CD14-positive monocyte (primary cell): ENCODE measurements at regions not wholly inside any gene's neighbourhood (a gene's known extent, or its start where the extent isn't known, plus 50 kb on each side); places are given as distances from the start of the nearest gene placed in this dataset.

Experiments used
- DNase-seq, 3 donors: peaks; one replicate each; pipeline ENCODE4 v3.0.0-alpha.2; 2011 to 2022
- H2AFZ ChIP-seq: 2 replicates; pipeline ENCODE4 v1.6.0; 2012; ENCODE audit warnings: mild to moderate bottlenecking, low read depth, low read length, inconsistent platforms; ENCODE audit not compliant: insufficient read depth, poor library complexity, severe bottlenecking
- H3K27ac ChIP-seq, 2 donors: 1 replicate in 1 of 2; 2 replicates in 1 of 2; pipeline ENCODE4 v1.5.1; 2012 to 2013; ENCODE audit warnings: low read length in 2 of 2, control low read depth in 1 of 2, inconsistent platforms in 1 of 2, low read depth in 1 of 2, mild to moderate bottlenecking in 1 of 2
- H3K27me3 ChIP-seq, 2 donors: one replicate each; pipeline versions ENCODE4 v1.6.0 to v1.6.1; 2011 to 2013; ENCODE audit warnings: low read length in 2 of 2; ENCODE audit not compliant: control insufficient read depth in 2 of 2, insufficient read depth in 2 of 2
- H3K36me3 ChIP-seq, 2 donors: replicated peaks in 1 of 2; 1 replicate in 1 of 2; 2 replicates in 1 of 2; pipeline versions ENCODE4 v1.5.1 to v1.6.1; 2012 to 2013; ENCODE audit warnings: low read length in 2 of 2, control low read depth in 1 of 2, inconsistent platforms in 1 of 2, mild to moderate bottlenecking in 1 of 2; ENCODE audit not compliant: insufficient read depth in 2 of 2, control insufficient read depth in 1 of 2
- H3K4me1 ChIP-seq, 2 donors: 1 replicate in 1 of 2; 2 replicates in 1 of 2; pipeline versions ENCODE4 v1.5.1 to v1.6.1; 2012 to 2013; ENCODE audit warnings: low read length in 2 of 2, control low read depth in 1 of 2, inconsistent platforms in 1 of 2, mild to moderate bottlenecking in 1 of 2, moderate library complexity in 1 of 2; ENCODE audit not compliant: insufficient read depth in 2 of 2, control insufficient read depth in 1 of 2
- H3K4me2 ChIP-seq: replicated peaks from 2 replicates; pipeline ENCODE3; 2012; ENCODE audit warnings: low read length, moderate library complexity, mild to moderate bottlenecking; ENCODE audit not compliant: poor library complexity, severe bottlenecking; ENCODE audit errors: extremely low read depth
- H3K4me3 ChIP-seq, 3 experiments: fragments of 200-600 bp in 1 of 3; sonication (generic) in 1 of 3; replicated peaks in 1 of 3; 1 replicate in 2 of 3; 2 replicates in 1 of 3; pipeline ENCODE4 v1.5.1; 2011 to 2013; ENCODE audit warnings: low read length in 3 of 3, mild to moderate bottlenecking in 3 of 3, control low read depth in 2 of 3, low read depth in 2 of 3, inconsistent platforms in 1 of 3, moderate library complexity in 1 of 3
- H3K79me2 ChIP-seq: 2 replicates; pipeline ENCODE4 v1.6.0; 2012; ENCODE audit warnings: mild to moderate bottlenecking, control low read depth, inconsistent platforms, low read length, moderate library complexity; ENCODE audit not compliant: insufficient read depth
- H3K9ac ChIP-seq: 2 replicates; pipeline ENCODE4 v1.6.0; 2017; ENCODE audit warnings: low read length, mild to moderate bottlenecking; ENCODE audit not compliant: insufficient read depth, poor library complexity, severe bottlenecking
- H3K9me3 ChIP-seq, 2 donors: replicated peaks in 1 of 2; 1 replicate in 1 of 2; 2 replicates in 1 of 2; pipeline versions ENCODE4 v1.5.1 to v1.6.1; 2012 to 2013; ENCODE audit warnings: low read length in 2 of 2, control low read depth in 1 of 2; ENCODE audit not compliant: control insufficient read depth in 1 of 2, insufficient read depth in 1 of 2
- H4K20me1 ChIP-seq: 2 replicates; pipeline ENCODE4 v1.6.0; 2012; ENCODE audit warnings: mild to moderate bottlenecking, low read length, control low read depth, moderate library complexity; ENCODE audit not compliant: insufficient read depth
- H3K27ac Mint-ChIP-seq, 7 donors: one replicate each; pipeline ENCODE4 v1.8.0; 2020; ENCODE audit warnings: mild to moderate bottlenecking in 7 of 7, mixed read lengths in 7 of 7, moderate library complexity in 6 of 7, inconsistent platforms in 2 of 7
- H3K27me3 Mint-ChIP-seq, 3 donors: one replicate each; pipeline ENCODE4 v1.8.0; 2021 to 2022; ENCODE audit warnings: low read depth in 3 of 3, mild to moderate bottlenecking in 3 of 3, mixed read lengths in 3 of 3, moderate library complexity in 3 of 3, inconsistent platforms in 1 of 3
- H3K36me3 Mint-ChIP-seq, 2 donors: one replicate each; pipeline ENCODE4 v1.8.0; 2020; ENCODE audit warnings: mixed read lengths in 2 of 2, inconsistent platforms in 1 of 2, mild to moderate bottlenecking in 1 of 2
- H3K4me1 Mint-ChIP-seq: one replicate; pipeline ENCODE4 v1.8.0; 2020; ENCODE audit warnings: mild to moderate bottlenecking, mixed read lengths
- H3K4me3 Mint-ChIP-seq, 2 donors: one replicate each; pipeline ENCODE4 v1.8.0; 2020; ENCODE audit warnings: mild to moderate bottlenecking in 2 of 2, mixed read lengths in 2 of 2, moderate library complexity in 1 of 2
- H3K9me3 Mint-ChIP-seq, 7 donors: one replicate each; pipeline ENCODE4 v1.8.0; 2020 to 2022; ENCODE audit warnings: mixed read lengths in 7 of 7, mild to moderate bottlenecking in 6 of 7, moderate library complexity in 6 of 7, inconsistent platforms in 2 of 7
- CTCF ChIP-seq: fragments of 200-600 bp; IDR thresholded peaks from one replicate; pipeline ENCODE4 v1.8.0; 2022; ENCODE audit warnings: antibody characterized with exemption, mild to moderate bottlenecking
- WGBS: methylation state at CpG from one replicate; pipeline ENCODE4 v1.1.5; 2013; ENCODE audit warnings: missing lambda C conversion rate; ENCODE audit not compliant: insufficient coverage; 5-methylcytosine and 5-hydroxymethylcytosine counted together
- intact Hi-C, 2 donors: fragments of 100-400 bp; cut with micrococcal nuclease; formaldehyde crosslinking; loops; one replicate each; pipeline versions ENCODE4 v1.15.0 to v1.15.1; 2023

- Histone ChIP-seq H3K4me1 (no peaks in the 10 kb centered on the region), H3K27me3 (no peaks in the 10 kb centered on the region), H3K9me3 (peaks cover 0 to 4% of the 10 kb centered on the region in 2 donors), H3K27ac (no peak overlapping the region), H3K4me3 (no peak overlapping the region), H3K79me2 (no peaks in the 10 kb centered on the region), H3K9ac (no peak overlapping the region), H3K4me2 (no peak overlapping the region), H4K20me1 (no peaks in the 10 kb centered on the region), H3K36me3 (no peaks in the 10 kb centered on the region), H2AFZ (no peak overlapping the region)
- Mint-ChIP-seq H3K4me3 (no peak overlapping the region), H3K4me1 (no peaks in the 10 kb centered on the region), H3K27ac (no peak overlapping the region), H3K9me3 (peaks cover 0 to 4% (median 2%) of the 10 kb centered on the region in 7 donors), H3K27me3 (no peaks in the 10 kb centered on the region), H3K36me3 (no peaks in the 10 kb centered on the region)
- no CpG with 5 or more reads among the region's 6 CpGs for WGBS
- intact Hi-C loops, result no loop called here
- no peak for DNase-seq
- TF ChIP-seq CTCF, result no peak
Observed at GRCh38 chr2:155842103-155842502, 490.4 kb downstream of the NR4A2 start.

- Histone ChIP-seq H3K9me3 (peaks cover 0 to 4% of the 10 kb centered on the region in 2 donors), H3K36me3 (no peaks in the 10 kb centered on the region), H3K79me2 (no peaks in the 10 kb centered on the region), H2AFZ (no peak overlapping the region), H3K4me1 (no peaks in the 10 kb centered on the region), H3K9ac (no peak overlapping the region), H3K27me3 (no peaks in the 10 kb centered on the region), H3K4me3 (no peak overlapping the region), H4K20me1 (no peaks in the 10 kb centered on the region), H3K27ac (no peak overlapping the region), H3K4me2 (no peak overlapping the region)
- intact Hi-C loops, result no loop called here
- no peaks in the 10 kb centered on the region for H3K27me3 Mint-ChIP-seq
- H3K36me3 Mint-ChIP-seq, result no peaks in the 10 kb centered on the region
- WGBS, result no CpG with 5 or more reads among the region's 3 CpGs
- TF ChIP-seq CTCF, result no peak
- H3K27ac Mint-ChIP-seq, result no peak overlapping the region
- no peak for DNase-seq
- no peak overlapping the region for H3K4me3 Mint-ChIP-seq
- H3K9me3 Mint-ChIP-seq, result peaks cover 0 to 4% (median 2%) of the 10 kb centered on the region in 7 donors
- H3K4me1 Mint-ChIP-seq, result no peaks in the 10 kb centered on the region
Observed at GRCh38 chr2:155841442-155841841, 491.1 kb downstream of the NR4A2 start.
